K562 (cell line): ENCODE measurements at regions not wholly inside any gene's neighbourhood (a gene's known extent, or its start where the extent isn't known, plus 50 kb on each side); places are given as distances from the start of the nearest gene placed in this dataset.

ENCODE experiments used
- ATAC-seq: fragments of 200-7000 bp; cut with Tn5 transposase; 3 replicates; pipeline ENCODE4 v1.9.1; 2020; ENCODE audit warnings: moderate library complexity
- BruUV-seq: library from RNA; stranded (reverse); fragments of 400-500 nt; replicated peaks from 2 replicates; lab custom pipeline; 2021; lab: Mats Ljungman, UMichigan
- CTCF ChIA-PET: fragments of 300-600 bp; formaldehyde crosslinking; extraction: SDS; loops from one replicate; lab custom pipeline; 2021; ENCODE audit warnings: low intra/inter-chr PET ratio; lab: Yijun Ruan, JAX
- POLR2A ChIA-PET: fragments of 300-600, 350-650 bp; sonication (Branson Sonifier 250); formaldehyde crosslinking; extraction: SDS; loops from one replicate; lab custom pipeline; 2021; ENCODE audit warnings: antibody characterized with exemption, inconsistent platforms; lab: Yijun Ruan, JAX
- DNase-seq, 4 experiments: peaks; one replicate each; pipeline versions ENCODE4 v3.0.0 to v3.0.0-alpha.2; 2011 to 2018; ENCODE audit warnings: low spot score in 3 of 4, mixed read lengths in 3 of 4; ENCODE audit errors: extremely low read depth in 1 of 4
- FAIRE-seq: peaks from 2 replicates; lab custom pipeline; 2011; peaks lifted over from hg19 to GRCh38; lab: Jason Lieb, UNC
- H2AFZ ChIP-seq: 2 replicates; pipeline ENCODE4 v1.6.0; 2011; ENCODE audit warnings: low read depth, low read length, control low read depth, inconsistent platforms
- H3K27ac ChIP-seq: fragments of 200-600 bp; 3 replicates; pipeline ENCODE4 v1.8.0; 2011; ENCODE audit warnings: low read depth, mild to moderate bottlenecking, control low read depth, inconsistent platforms, low read length, moderate library complexity, mixed read lengths; ENCODE audit errors: extremely low read depth
- H3K27me3 ChIP-seq, 2 experiments: fragments of 300-600 bp in 1 of 2; 2 replicates in 1 of 2; 3 replicates in 1 of 2; pipeline versions ENCODE4 v1.6.0 to v1.8.0; 2011; ENCODE audit warnings: inconsistent platforms in 2 of 2, low read length in 2 of 2, mild to moderate bottlenecking in 1 of 2, mixed read lengths in 1 of 2, moderate library complexity in 1 of 2; ENCODE audit not compliant: control insufficient read depth in 2 of 2, insufficient read depth in 2 of 2
- H3K36me3 ChIP-seq: fragments of 300-600 bp; 3 replicates; pipeline ENCODE4 v1.8.0; 2011; ENCODE audit warnings: mild to moderate bottlenecking, low read length, inconsistent platforms; ENCODE audit not compliant: control insufficient read depth, insufficient read depth
- H3K4me1 ChIP-seq, 2 experiments: fragments of 200-600 bp in 1 of 2; replicated peaks in 1 of 2; 2 replicates in 1 of 2; 3 replicates in 1 of 2; pipeline versions ENCODE4 v1.5.1 to v1.8.0; 2011; ENCODE audit warnings: inconsistent platforms in 2 of 2, low read length in 2 of 2, mild to moderate bottlenecking in 1 of 2, mixed read lengths in 1 of 2, moderate library complexity in 1 of 2; ENCODE audit not compliant: control insufficient read depth in 2 of 2, insufficient read depth in 2 of 2
- H3K4me2 ChIP-seq: 2 replicates; pipeline ENCODE4 v1.6.1; 2011; ENCODE audit warnings: low read length, control low read depth, inconsistent platforms, mixed read lengths; ENCODE audit not compliant: insufficient read depth
- H3K4me3 ChIP-seq: fragments of 200-600 bp; sonication (generic), shearing (Covaris generic); 2 replicates; pipeline ENCODE4 v1.5.1; 2016; ENCODE audit warnings: control low read depth, inconsistent platforms
- H3K79me2 ChIP-seq: fragments of 200-600 bp; 3 replicates; pipeline ENCODE4 v1.8.0; 2011; ENCODE audit warnings: low read length, inconsistent platforms; ENCODE audit not compliant: control insufficient read depth, insufficient read depth
- H3K9ac ChIP-seq, 2 experiments: 2 replicates each; pipeline versions ENCODE4 v1.6.0 to v1.6.1; 2011; ENCODE audit warnings: low read depth in 2 of 2, low read length in 2 of 2, control low read depth in 1 of 2, inconsistent platforms in 1 of 2, mild to moderate bottlenecking in 1 of 2, mixed read lengths in 1 of 2; ENCODE audit not compliant: insufficient read depth in 1 of 2
- H3K9me1 ChIP-seq: one replicate; pipeline ENCODE4 v1.6.0; 2011; ENCODE audit warnings: inconsistent platforms, mild to moderate bottlenecking, low read length, moderate library complexity; ENCODE audit not compliant: control insufficient read depth, insufficient read depth
- H3K9me3 ChIP-seq: replicated peaks from 2 replicates; pipeline ENCODE4 v1.5.1; 2011; ENCODE audit warnings: low read depth, low read length, inconsistent platforms; ENCODE audit not compliant: control insufficient read depth, insufficient read depth
- H4K20me1 ChIP-seq: replicated peaks from 2 replicates; pipeline ENCODE4 v1.6.1; 2011; ENCODE audit warnings: low read length, inconsistent platforms, mixed read lengths; ENCODE audit not compliant: control insufficient read depth, insufficient read depth
- L3MBTL2 ChIP-seq: fragments of 450-650 bp; IDR thresholded peaks from 2 replicates; pipeline ENCODE4 v1.6.1; 2016; ENCODE audit warnings: mild to moderate bottlenecking, moderate library complexity
- MIER1 ChIP-seq: fragments of 450-650 bp; IDR thresholded peaks from 2 replicates; pipeline ENCODE4 v1.6.1; 2016; ENCODE audit warnings: antibody characterized with exemption, mild to moderate bottlenecking, low read depth
- MTA1 ChIP-seq: fragments of 450-650 bp; IDR thresholded peaks from 2 replicates; pipeline ENCODE4 v1.6.1; 2017; ENCODE audit warnings: borderline replicate concordance
- SREBF2 ChIP-seq: sonication (generic); formaldehyde crosslinking; IDR thresholded peaks from 2 replicates; pipeline ENCODE4 v1.4.0; 2020; ENCODE audit warnings: mild to moderate bottlenecking, missing genetic modification reagents
- TBL1XR1 ChIP-seq, 2 experiments: IDR thresholded peaks; 2 replicates each; pipeline ENCODE4 v1.6.1; 2012; ENCODE audit warnings: improper control_type of control experiment in 2 of 2, low read length in 2 of 2, mild to moderate bottlenecking in 1 of 2
- TOE1 ChIP-seq, 2 experiments: fragments of 450-650 bp in 1 of 2; sonication (generic) in 1 of 2; formaldehyde crosslinking in 1 of 2; IDR thresholded peaks; 2 replicates each; pipeline versions ENCODE4 v1.7.1 to v1.8.0; 2016 to 2022; ENCODE audit warnings: borderline replicate concordance in 2 of 2, mild to moderate bottlenecking in 2 of 2, antibody characterized with exemption in 1 of 2, inconsistent platforms in 1 of 2, low read depth in 1 of 2, missing genetic modification reagents in 1 of 2, moderate library complexity in 1 of 2
- TSHZ1 ChIP-seq: fragments of 250-450 bp; sonication (Bioruptor Pico); IDR thresholded peaks from 2 replicates; pipeline ENCODE4 v1.4.0; 2020; ENCODE audit warnings: mild to moderate bottlenecking, moderate library complexity
- ZC3H4 ChIP-seq: sonication (generic); formaldehyde crosslinking; IDR thresholded peaks from 2 replicates; pipeline ENCODE4 v1.9.0; 2021; ENCODE audit warnings: missing genetic modification reagents, borderline replicate concordance
- ZNF224 ChIP-seq: sonication (generic); formaldehyde crosslinking; IDR thresholded peaks from 2 replicates; pipeline ENCODE4 v1.8.0; 2022; ENCODE audit warnings: mild to moderate bottlenecking, missing genetic modification reagents
- WGBS: fragments of 100-300 bp; shearing (Covaris generic); methylation state at CpG from one replicate; pipeline ENCODE4 v1.1.6; 2016; ENCODE audit warnings: low coverage, mixed read lengths; ENCODE audit not compliant: insufficient coverage; ENCODE audit errors: missing lambda C conversion rate; 5-methylcytosine and 5-hydroxymethylcytosine counted together
- in situ Hi-C: fragments of 300-500 bp; cut with MboI; formaldehyde crosslinking; loops from 4 replicates; pipeline ENCODE4 v1.15.0; 2018; ENCODE audit warnings: inconsistent platforms, mixed read lengths
- intact Hi-C: fragments of 100-400 bp; cut with micrococcal nuclease; formaldehyde crosslinking; loops from 2 replicates; pipeline ENCODE4 v1.14.2; 2022

GRCh38 chr5:42026446-42026845, 101.4 kb downstream of the FBXO4 start:
- DNase-seq: no peak
- ChIA-PET POLR2A (no interaction called here), CTCF (no interaction called here)
- no peak for ATAC-seq
- H3K79me2 ChIP-seq: no peaks in the 10 kb centered on the region
- BruUV-seq: no TSS peak
- H3K27me3 ChIP-seq: no peaks in the 10 kb centered on the region
- in situ Hi-C loops (no loop called here), intact Hi-C loops (no loop called here)
- H3K9me3 ChIP-seq: no peaks in the 10 kb centered on the region
- TF ChIP-seq TBL1XR1 (IDR thresholded peaks at IDR 0.05; ENCODE audit: low read length in 2 of 2) (no peak), TOE1 (IDR thresholded peaks at IDR 0.05; ENCODE audit: borderline replicate concordance) (no peak), TOE1 (CRISPR knock-in tag; IDR thresholded peaks at IDR 0.05; ENCODE audit: borderline replicate concordance, low read depth) (no peak), MIER1 (no peak), ZC3H4 (no peak), SREBF2 (CRISPR knock-in tag) (no peak), TSHZ1 (CRISPR knock-in tag) (no peak), ZNF224 (CRISPR knock-in tag) (no peak), MTA1 (no peak), L3MBTL2 (no peak)
- H3K4me2 ChIP-seq: no peak overlapping the region
- no peaks in the 10 kb centered on the region for H3K4me1 ChIP-seq
- H3K9me1 ChIP-seq: no peaks in the 10 kb centered on the region
- no peak overlapping the region for H3K4me3 ChIP-seq
- H3K9ac ChIP-seq: no peak overlapping the region
- H3K27ac ChIP-seq: no peak overlapping the region
- H2AFZ ChIP-seq: no peak overlapping the region
- H4K20me1 ChIP-seq: no peaks in the 10 kb centered on the region
- 0% methylated on average over 2 of the region's 2 CpGs for WGBS
- FAIRE-seq: no peak
- no peaks in the 10 kb centered on the region for H3K36me3 ChIP-seq
